GM18868 (cell line): ENCODE measurements at regions not wholly inside any gene's neighbourhood (a gene's known extent, or its start where the extent isn't known, plus 50 kb on each side); places are given as distances from the start of the nearest gene placed in this dataset.

Experiments used
- ATAC-seq: cut with Tn5 transposase; IDR thresholded peaks from one replicate; pipeline ENCODE4 v1.9.1; 2021; ENCODE audit warnings: mild to moderate bottlenecking, moderate library complexity; ENCODE audit not compliant: unreplicated experiment

GRCh38 chr12:13451776-13452175 is 255.2 kb downstream of the EMP1 start:
- no peak for ATAC-seq

- ATAC-seq = no peak
Observed at GRCh38 chr12:13450231-13451080, 253.9 kb downstream of the EMP1 start.

- no peak for ATAC-seq
Observed at GRCh38 chr12:13444076-13444475, 247.6 kb downstream of the EMP1 start.

GRCh38 chr12:13443498-13443897 is 247.0 kb downstream of the EMP1 start:
- ATAC-seq = no peak

- no peak for ATAC-seq
Observed at GRCh38 chr12:13443028-13443427, 246.5 kb downstream of the EMP1 start.

- ATAC-seq = no peak
Observed at GRCh38 chr12:13442457-13442856, 245.9 kb downstream of the EMP1 start.

- no peak for ATAC-seq
Observed at GRCh38 chr12:13440844-13441243, 244.3 kb downstream of the EMP1 start.

GRCh38 chr12:13437541-13437940 is 241.0 kb downstream of the EMP1 start:
- ATAC-seq = no peak

GRCh38 chr12:13436696-13437391 is 240.3 kb downstream of the EMP1 start:
- no peak for ATAC-seq

GRCh38 chr12:13436182-13436581 is 239.7 kb downstream of the EMP1 start:
- no peak for ATAC-seq

GRCh38 chr12:13435235-13435933 is 238.9 kb downstream of the EMP1 start:
- no peak for ATAC-seq

GRCh38 chr12:13433768-13434167 is 237.2 kb downstream of the EMP1 start:
- ATAC-seq = no peak

GRCh38 chr12:13431041-13431440 is 234.5 kb downstream of the EMP1 start:
- no peak for ATAC-seq

GRCh38 chr12:13428538-13429265 is 232.2 kb downstream of the EMP1 start:
- no peak for ATAC-seq

GRCh38 chr12:13425766-13426165 is 229.2 kb downstream of the EMP1 start:
- no peak for ATAC-seq

GRCh38 chr12:13422291-13422690 is 225.8 kb downstream of the EMP1 start:
- ATAC-seq = no peak

- ATAC-seq = no peak
Observed at GRCh38 chr12:13417516-13417915, 221.0 kb downstream of the EMP1 start.

- ATAC-seq = no peak
Observed at GRCh38 chr12:13411287-13411686, 214.8 kb downstream of the EMP1 start.

- no peak for ATAC-seq
Observed at GRCh38 chr12:13405961-13406703, 209.6 kb downstream of the EMP1 start.
